Endothelial cell of umbilical vein (primary cell): ENCODE measurements at regions not wholly inside any gene's neighbourhood (a gene's known extent, or its start where the extent isn't known, plus 50 kb on each side); places are given as distances from the start of the nearest gene placed in this dataset.

Source experiments
- EZH2 ChIP-seq: IDR thresholded peaks from 2 replicates; pipeline ENCODE4 v1.6.1; 2012; ENCODE audit warnings: borderline replicate concordance, low read depth, mild to moderate bottlenecking, moderate library complexity, low read length, inconsistent platforms; ENCODE audit not compliant: severe bottlenecking
- GATA2 ChIP-seq: IDR thresholded peaks from 2 replicates; pipeline ENCODE4 v1.7.0; 2011; ENCODE audit warnings: low read depth, mild to moderate bottlenecking, moderate library complexity, mixed read lengths, low read length; ENCODE audit not compliant: insufficient read length, insufficient read depth
- MYC ChIP-seq: IDR thresholded peaks from one replicate; pipeline ENCODE4 v1.6.1; 2011; ENCODE audit warnings: mild to moderate bottlenecking, low read depth, low read length
- POLR2A ChIP-seq: IDR thresholded peaks from 2 replicates; pipeline ENCODE4 v1.6.1; 2012; ENCODE audit warnings: low read depth, mild to moderate bottlenecking, control low read depth, low read length
- POLR2AphosphoS5 ChIP-seq: IDR thresholded peaks from 2 replicates; pipeline ENCODE4 v1.6.1; 2012; ENCODE audit warnings: low read depth, mild to moderate bottlenecking, control low read depth, low read length, moderate library complexity; ENCODE audit not compliant: insufficient read depth
- TF ChIP-seq, protein P1 (sequence below), 2 donors: IDR thresholded peaks; 1 replicate in 1 of 2; 2 replicates in 1 of 2; pipeline ENCODE4 v1.5.1; 2011; ENCODE audit warnings: low read length in 2 of 2, mild to moderate bottlenecking in 2 of 2, moderate library complexity in 2 of 2, control low read depth in 1 of 2, inconsistent platforms in 1 of 2, low read depth in 1 of 2; ENCODE audit not compliant: insufficient read depth in 1 of 2; ENCODE audit errors: extremely low read depth in 1 of 2

- TF ChIP-seq, protein P1, sequence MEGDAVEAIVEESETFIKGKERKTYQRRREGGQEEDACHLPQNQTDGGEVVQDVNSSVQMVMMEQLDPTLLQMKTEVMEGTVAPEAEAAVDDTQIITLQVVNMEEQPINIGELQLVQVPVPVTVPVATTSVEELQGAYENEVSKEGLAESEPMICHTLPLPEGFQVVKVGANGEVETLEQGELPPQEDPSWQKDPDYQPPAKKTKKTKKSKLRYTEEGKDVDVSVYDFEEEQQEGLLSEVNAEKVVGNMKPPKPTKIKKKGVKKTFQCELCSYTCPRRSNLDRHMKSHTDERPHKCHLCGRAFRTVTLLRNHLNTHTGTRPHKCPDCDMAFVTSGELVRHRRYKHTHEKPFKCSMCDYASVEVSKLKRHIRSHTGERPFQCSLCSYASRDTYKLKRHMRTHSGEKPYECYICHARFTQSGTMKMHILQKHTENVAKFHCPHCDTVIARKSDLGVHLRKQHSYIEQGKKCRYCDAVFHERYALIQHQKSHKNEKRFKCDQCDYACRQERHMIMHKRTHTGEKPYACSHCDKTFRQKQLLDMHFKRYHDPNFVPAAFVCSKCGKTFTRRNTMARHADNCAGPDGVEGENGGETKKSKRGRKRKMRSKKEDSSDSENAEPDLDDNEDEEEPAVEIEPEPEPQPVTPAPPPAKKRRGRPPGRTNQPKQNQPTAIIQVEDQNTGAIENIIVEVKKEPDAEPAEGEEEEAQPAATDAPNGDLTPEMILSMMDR (IDR thresholded peaks at IDR 0.05; ENCODE audit: extremely low read depth in 1 of 2, insufficient read depth in 1 of 2, low read depth in 1 of 2, low read length in 2 of 2), result no peak
- no peak for TF ChIP-seq POLR2AphosphoS5
- no peak for TF ChIP-seq EZH2
- no peak for TF ChIP-seq GATA2
- TF ChIP-seq POLR2A, result no peak
- no peak for TF ChIP-seq MYC
Observed at GRCh38 chr7:112610636-112611035, 129.8 kb downstream of the LSMEM1 start.
